ENCODE measurements at regions not wholly inside any gene's neighbourhood (a gene's known extent, or its start where the extent isn't known, plus 50 kb on each side); places are given as distances from the start of the nearest gene placed in this dataset.
"Not testable (repeated sequence)": the region's sequence is repeated elsewhere in the genome, so short reads cannot be mapped to it uniquely, and the experiment has no call there.

GRCh38 chr2:198890490-198890889 lies 567.2 kb downstream of the SATB2 start:
- FAIRE-seq (no peak), DNase-seq (ENCODE audit: insufficient read length, low spot score) (no peak)
- no peak for TF ChIP-seq POLR2A (IDR thresholded peaks at IDR 0.05; ENCODE audit: low read depth, low read length)

- FAIRE-seq = no peak
Observed at GRCh38 chr2:198883604-198884003, 574.1 kb downstream of the SATB2 start.

GRCh38 chr2:198880986-198881385 lies 576.8 kb downstream of the SATB2 start:
- no peak for FAIRE-seq

More at GRCh38 chr2:198883604-198884003, 574.1 kb downstream of the SATB2 start:
- TF ChIP-seq POLR2A (IDR thresholded peaks at IDR 0.05; ENCODE audit: low read depth, low read length) = no peak
- no peak for DNase-seq (ENCODE audit: insufficient read length, low spot score)

GRCh38 chr2:198880421-198880820 lies 577.3 kb downstream of the SATB2 start:
- DNase-seq (ENCODE audit: insufficient read length, low spot score) = no peak
- no peak for TF ChIP-seq POLR2A (IDR thresholded peaks at IDR 0.05; ENCODE audit: low read depth, low read length)
- FAIRE-seq = no peak

More at GRCh38 chr2:198880986-198881385, 576.8 kb downstream of the SATB2 start:
- TF ChIP-seq POLR2A (IDR thresholded peaks at IDR 0.05; ENCODE audit: low read depth, low read length) = no peak
- no peak for DNase-seq (ENCODE audit: insufficient read length, low spot score)

GRCh38 chr2:198874472-198874858 lies 583.3 kb downstream of the SATB2 start:
- DNase-seq (ENCODE audit: insufficient read length, low spot score) (no peak), FAIRE-seq (no peak)
- no peak for TF ChIP-seq POLR2A (IDR thresholded peaks at IDR 0.05; ENCODE audit: low read depth, low read length)

GRCh38 chr2:198873503-198874471 lies 584.0 kb downstream of the SATB2 start:
- DNase-seq (ENCODE audit: insufficient read length, low spot score) (no peak), FAIRE-seq (peak; percentile 83)
- TF ChIP-seq POLR2A (IDR thresholded peaks at IDR 0.05; ENCODE audit: low read depth, low read length) = no peak

GRCh38 chr2:198863655-198864054 lies 594.1 kb downstream of the SATB2 start:
- DNase-seq (ENCODE audit: insufficient read length, low spot score) = no peak
- FAIRE-seq = no peak
- TF ChIP-seq POLR2A (IDR thresholded peaks at IDR 0.05; ENCODE audit: low read depth, low read length) = no peak

GRCh38 chr2:198861080-198861479 lies 596.7 kb downstream of the SATB2 start:
- no peak for DNase-seq (ENCODE audit: insufficient read length, low spot score)
- FAIRE-seq = no peak
- TF ChIP-seq POLR2A (IDR thresholded peaks at IDR 0.05; ENCODE audit: low read depth, low read length) = no peak

GRCh38 chr2:198857246-198857645 lies 600.5 kb downstream of the SATB2 start:
- FAIRE-seq = no peak
- no peak for DNase-seq (ENCODE audit: insufficient read length, low spot score)
- TF ChIP-seq POLR2A (IDR thresholded peaks at IDR 0.05; ENCODE audit: low read depth, low read length) = no peak

GRCh38 chr2:198855746-198856145 lies 602.0 kb downstream of the SATB2 start:
- not testable (repeated sequence) for FAIRE-seq; DNase-seq (ENCODE audit: insufficient read length, low spot score)

GRCh38 chr2:198852248-198852647 lies 605.5 kb downstream of the SATB2 start:
- no peak for TF ChIP-seq POLR2A (IDR thresholded peaks at IDR 0.05; ENCODE audit: low read depth, low read length)
- DNase-seq (ENCODE audit: insufficient read length, low spot score) (no peak), FAIRE-seq (no peak)

- TF ChIP-seq POLR2A (IDR thresholded peaks at IDR 0.05; ENCODE audit: low read depth, low read length) = no peak
- no peak for FAIRE-seq
Observed at GRCh38 chr2:198825534-198825933, 632.2 kb downstream of the SATB2 start.

GRCh38 chr2:198817536-198817935 lies 640.2 kb downstream of the SATB2 start:
- no peak for TF ChIP-seq POLR2A (IDR thresholded peaks at IDR 0.05; ENCODE audit: low read depth, low read length)
- DNase-seq (ENCODE audit: insufficient read length, low spot score) (no peak), FAIRE-seq (no peak)

More at GRCh38 chr2:198825534-198825933, 632.2 kb downstream of the SATB2 start:
- DNase-seq (ENCODE audit: insufficient read length, low spot score) = no peak

GRCh38 chr2:198815626-198816025 lies 642.1 kb downstream of the SATB2 start:
- TF ChIP-seq POLR2A (IDR thresholded peaks at IDR 0.05; ENCODE audit: low read depth, low read length) = no peak
- no peak for FAIRE-seq
- no peak for DNase-seq (ENCODE audit: insufficient read length, low spot score)

GRCh38 chr2:198811198-198811597 lies 646.5 kb downstream of the SATB2 start:
- DNase-seq (ENCODE audit: insufficient read length, low spot score) (no peak), FAIRE-seq (no peak)
- TF ChIP-seq POLR2A (IDR thresholded peaks at IDR 0.05; ENCODE audit: low read depth, low read length) = no peak
